ENCODE measurements at regions not wholly inside any gene's neighbourhood (a gene's known extent, or its start where the extent isn't known, plus 50 kb on each side); places are given as distances from the start of the nearest gene placed in this dataset.

GRCh38 chr7:155405399-155406318 lies 52.3 kb upstream of the EN2 start:
- Histone ChIP-seq H3K36me3 (ENCODE audit: control insufficient read depth, insufficient read depth, low read length) (no peaks in the 10 kb centered on the region), H3K9ac (ENCODE audit: low read length) (no peak overlapping the region), H3K4me3 (ENCODE audit: low read length) (no peak overlapping the region), H3K9me3 (ENCODE audit: control insufficient read depth, low read length) (no peaks in the 10 kb centered on the region), H3K4me1 (ENCODE audit: control insufficient read depth, insufficient read depth, low read length) (no peaks in the 10 kb centered on the region), H3K27me3 (ENCODE audit: control insufficient read depth, insufficient read depth, low read length) (peaks cover 51% of the 10 kb centered on the region)

DNA sequence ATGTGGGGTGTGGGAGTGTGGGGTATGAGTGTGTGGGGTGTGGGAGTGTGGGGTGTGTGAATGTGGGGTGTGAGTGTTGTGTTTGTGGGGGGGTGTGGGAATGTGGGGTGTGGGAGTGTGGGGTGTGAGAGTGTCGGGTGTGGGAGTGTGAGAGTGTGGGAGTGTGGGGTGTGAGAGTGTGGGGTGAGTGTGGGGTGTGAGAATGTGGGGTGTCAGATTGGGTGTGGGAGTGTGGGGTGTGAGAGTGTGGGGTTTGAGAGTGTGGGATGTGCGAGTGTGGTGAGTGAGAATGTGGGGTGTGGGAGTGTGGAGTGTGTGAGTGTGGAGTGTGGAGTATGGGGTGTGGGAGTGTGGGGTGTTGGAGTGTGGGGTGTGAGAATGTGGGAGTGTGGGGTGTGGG lies 50.1 kb upstream of the EN2 start:
- Histone ChIP-seq H3K4me1 (ENCODE audit: control insufficient read depth, insufficient read depth, low read length) (no peaks in the 10 kb centered on the region), H3K4me3 (ENCODE audit: low read length) (no peak overlapping the region), H3K36me3 (ENCODE audit: control insufficient read depth, insufficient read depth, low read length) (no peaks in the 10 kb centered on the region), H3K9me3 (ENCODE audit: control insufficient read depth, low read length) (no peaks in the 10 kb centered on the region), H3K9ac (ENCODE audit: low read length) (no peak overlapping the region), H3K27me3 (ENCODE audit: control insufficient read depth, insufficient read depth, low read length) (peaks cover 58% of the 10 kb centered on the region)
